NOMO-1 treated with DMSO at 0.1 percent for 48 hours (cell line): ENCODE measurements at regions not wholly inside any gene's neighbourhood (a gene's known extent, or its start where the extent isn't known, plus 50 kb on each side); places are given as distances from the start of the nearest gene placed in this dataset.

Experiments
- DNase-seq: peaks from one replicate; lab custom pipeline; 2025; ENCODE audit not compliant: unreplicated experiment; lab: John Stamatoyannopoulos, UW

DNA sequence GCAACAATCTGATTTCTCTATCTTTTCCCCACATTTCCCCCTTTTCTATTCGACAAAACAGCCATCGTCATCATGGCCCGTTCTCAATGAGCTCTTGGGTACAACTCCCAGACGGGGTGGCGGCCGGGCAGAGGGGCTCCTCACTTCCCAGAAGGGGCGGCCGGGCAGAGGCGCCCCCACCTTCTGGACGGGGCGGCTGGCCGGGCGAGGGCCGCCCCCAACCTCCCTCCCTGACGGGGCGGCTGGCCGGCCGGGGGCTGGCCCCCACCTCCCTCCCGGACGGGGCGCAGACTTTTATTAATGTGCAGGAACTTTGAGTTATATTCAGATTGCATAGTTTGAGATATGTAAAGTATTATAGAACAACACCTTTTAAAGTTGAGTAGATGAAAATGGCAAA, 64.4 kb upstream of the HPGD start:
- no peak for DNase-seq

DNA sequence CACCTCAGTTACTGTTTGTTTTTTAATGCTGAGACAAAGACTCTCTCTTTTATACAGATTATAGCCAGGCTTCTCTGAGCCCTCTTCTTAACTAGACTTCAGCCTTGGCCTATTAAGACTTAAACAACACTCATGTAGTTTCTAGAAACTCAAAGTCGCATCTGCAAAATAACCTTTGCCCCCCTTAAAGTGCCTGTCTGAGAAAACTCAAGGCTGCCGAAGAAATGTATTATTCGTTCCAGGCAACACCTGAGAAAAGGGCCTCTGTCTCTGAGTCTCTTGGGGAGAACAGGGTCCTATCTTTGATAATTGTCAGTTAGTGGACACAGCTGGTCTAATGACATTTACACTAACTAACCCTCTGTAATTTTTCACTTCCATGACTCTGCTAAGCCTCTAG, 60.8 kb upstream of the HPGD start:
- no peak for DNase-seq

DNA sequence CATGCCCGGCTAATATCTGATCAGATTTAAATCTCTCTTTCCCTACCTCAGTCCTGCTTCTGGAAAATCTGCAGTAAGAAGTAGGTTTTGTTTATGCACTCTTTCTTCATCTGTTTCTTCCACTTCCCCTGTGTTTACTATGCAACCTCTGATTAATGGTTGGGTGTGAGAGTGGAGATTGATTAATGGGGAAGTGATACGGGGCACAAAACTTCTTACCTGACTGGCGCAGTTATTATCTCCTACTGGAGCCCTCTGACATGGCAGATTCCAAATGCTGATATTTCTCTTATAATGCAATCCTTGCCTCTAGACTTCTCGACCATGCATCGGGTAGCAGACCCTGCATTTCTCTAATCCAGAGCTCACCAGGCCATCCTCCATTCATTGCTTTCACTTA, 60.2 kb upstream of the HPGD start:
- peak; percentile 58 for DNase-seq

DNA sequence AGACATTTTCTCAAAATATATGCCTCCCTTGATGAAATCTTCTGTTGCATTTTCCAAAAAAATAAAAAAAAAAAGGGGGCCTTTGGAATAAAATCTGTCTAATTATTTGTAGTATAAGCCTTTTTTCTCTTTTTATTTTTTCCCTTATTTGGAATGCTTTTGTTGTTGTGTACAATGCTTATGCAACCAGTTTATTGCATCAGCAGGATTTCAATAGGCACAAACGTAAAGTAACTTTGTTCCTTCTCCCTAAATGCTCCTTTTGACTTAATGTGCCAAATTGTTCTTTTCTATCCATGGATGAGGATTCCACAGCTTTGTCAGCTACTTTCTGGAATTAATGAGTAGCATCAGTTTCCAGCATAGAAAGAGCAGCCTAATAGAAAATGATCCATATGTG, 59.6 kb upstream of the HPGD start:
- DNase-seq, result no peak

DNA sequence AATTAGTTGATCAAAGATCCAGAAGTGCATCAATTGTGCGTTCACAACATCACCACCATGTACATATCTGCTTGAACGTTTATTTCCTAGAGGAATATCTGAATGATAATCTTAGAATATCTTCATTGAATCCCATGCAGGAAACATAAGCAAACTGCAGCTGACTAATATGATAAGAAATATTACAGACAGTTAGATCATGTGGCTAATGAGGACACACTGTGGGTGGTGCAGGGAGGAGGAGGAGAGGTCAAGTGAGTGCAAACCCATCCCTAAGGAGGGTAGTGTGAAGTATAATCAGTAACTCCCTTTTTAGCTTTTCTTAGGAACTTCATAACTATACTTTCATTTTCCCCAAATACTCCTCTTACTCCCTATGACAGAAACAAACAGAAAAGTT, 58.3 kb upstream of the HPGD start:
- DNase-seq, result no peak

DNA sequence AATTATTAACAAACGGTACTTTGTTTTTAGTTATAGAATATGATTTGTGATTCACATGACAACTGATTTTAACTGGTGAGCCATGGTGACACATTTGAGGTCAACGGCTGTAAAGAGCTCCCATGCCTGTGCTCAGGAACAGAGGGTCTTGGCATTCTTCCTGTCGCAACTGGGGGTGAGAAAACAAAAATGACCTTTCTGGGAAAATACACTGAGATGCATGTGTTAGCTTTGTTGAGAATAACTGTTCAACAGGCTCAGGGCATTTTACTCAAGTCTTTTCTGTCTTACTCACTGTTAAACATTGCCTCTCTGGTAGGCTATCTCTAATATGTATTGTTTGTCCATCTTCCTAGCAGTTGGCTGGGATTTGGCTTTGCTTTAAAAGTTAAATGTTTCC, 57.1 kb upstream of the HPGD start:
- DNase-seq, result no peak

DNA sequence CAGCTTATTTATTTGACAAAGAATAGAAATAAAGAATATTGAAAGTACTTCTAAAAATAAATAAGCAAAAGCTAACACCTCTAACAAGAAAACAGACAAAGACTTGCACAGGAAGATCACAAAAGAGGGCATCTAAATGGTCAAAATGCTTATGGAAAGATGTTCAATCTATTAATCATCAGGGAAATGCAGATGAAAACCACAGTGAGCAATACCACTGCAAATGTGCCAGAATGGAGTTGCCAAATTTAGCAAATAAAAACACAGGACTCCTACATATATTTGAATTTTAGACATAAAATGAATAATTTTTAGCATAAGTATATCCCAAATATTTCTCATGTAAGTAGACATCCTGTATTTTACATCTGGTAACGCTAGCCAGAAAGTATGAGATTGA, 56.1 kb upstream of the HPGD start:
- DNase-seq, result no peak

DNA sequence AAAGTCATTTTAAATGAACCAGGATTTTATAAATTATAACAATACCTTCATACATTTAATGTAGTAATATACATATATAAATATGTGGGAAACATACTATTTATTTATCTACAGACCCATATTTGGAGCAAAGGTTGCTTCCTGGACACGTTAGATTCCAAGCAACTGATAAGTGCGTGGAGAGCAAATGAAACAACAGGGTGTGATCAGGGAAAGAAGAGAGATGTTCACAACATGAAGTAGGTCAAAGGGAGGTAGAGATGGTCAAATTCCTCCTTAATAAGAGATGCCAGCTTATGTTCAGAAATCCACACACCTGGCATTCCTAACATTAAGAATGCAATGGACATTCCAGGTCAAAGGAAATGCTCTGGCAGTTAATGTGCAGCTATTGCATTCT, 53.1 kb upstream of the HPGD start:
- no peak for DNase-seq
